ENCODE measurements at regions not wholly inside any gene's neighbourhood (a gene's known extent, or its start where the extent isn't known, plus 50 kb on each side); places are given as distances from the start of the nearest gene placed in this dataset.

DNA sequence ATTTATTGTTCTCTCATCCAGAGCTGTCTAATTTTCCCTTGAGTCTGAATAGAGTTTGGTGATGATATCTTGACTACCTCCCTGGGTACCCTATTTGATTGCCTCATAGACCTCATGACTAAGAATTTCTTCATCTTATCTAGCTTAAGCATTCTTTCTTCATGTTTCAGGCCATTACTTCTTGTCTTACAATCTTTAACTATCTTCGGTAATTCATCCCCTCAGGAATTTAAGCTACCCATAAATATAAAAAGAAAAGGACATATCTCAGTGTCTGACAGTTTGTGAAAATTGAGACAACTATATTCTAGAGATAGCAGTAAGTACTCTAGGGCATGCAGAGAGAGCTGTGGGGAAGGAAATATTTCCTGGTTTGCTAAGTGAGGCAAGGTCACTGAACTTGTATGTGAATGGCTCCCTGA, 466.1 kb upstream of the GRID2 start (continued):
- no peak for TF ChIP-seq GRHL2 (CRISPR knock-in tag; IDR thresholded peaks at IDR 0.05; ENCODE audit: insufficient replicate concordance, severe bottlenecking)
- TF ChIP-seq MXD4 (CRISPR knock-in tag; IDR thresholded peaks at IDR 0.05; ENCODE audit: borderline replicate concordance): no peak
- TF ChIP-seq ZNF671 (CRISPR knock-in tag; IDR thresholded peaks at IDR 0.05): no peak
- no peak for TF ChIP-seq TCF7 (CRISPR knock-in tag; IDR thresholded peaks at IDR 0.05; ENCODE audit: low read depth)
- no peak for TF ChIP-seq NFE2L1 (CRISPR knock-in tag; IDR thresholded peaks at IDR 0.05)
- TF ChIP-seq NR1H2 (CRISPR knock-in tag; IDR thresholded peaks at IDR 0.05): no peak
- TF ChIP-seq, protein P1, sequence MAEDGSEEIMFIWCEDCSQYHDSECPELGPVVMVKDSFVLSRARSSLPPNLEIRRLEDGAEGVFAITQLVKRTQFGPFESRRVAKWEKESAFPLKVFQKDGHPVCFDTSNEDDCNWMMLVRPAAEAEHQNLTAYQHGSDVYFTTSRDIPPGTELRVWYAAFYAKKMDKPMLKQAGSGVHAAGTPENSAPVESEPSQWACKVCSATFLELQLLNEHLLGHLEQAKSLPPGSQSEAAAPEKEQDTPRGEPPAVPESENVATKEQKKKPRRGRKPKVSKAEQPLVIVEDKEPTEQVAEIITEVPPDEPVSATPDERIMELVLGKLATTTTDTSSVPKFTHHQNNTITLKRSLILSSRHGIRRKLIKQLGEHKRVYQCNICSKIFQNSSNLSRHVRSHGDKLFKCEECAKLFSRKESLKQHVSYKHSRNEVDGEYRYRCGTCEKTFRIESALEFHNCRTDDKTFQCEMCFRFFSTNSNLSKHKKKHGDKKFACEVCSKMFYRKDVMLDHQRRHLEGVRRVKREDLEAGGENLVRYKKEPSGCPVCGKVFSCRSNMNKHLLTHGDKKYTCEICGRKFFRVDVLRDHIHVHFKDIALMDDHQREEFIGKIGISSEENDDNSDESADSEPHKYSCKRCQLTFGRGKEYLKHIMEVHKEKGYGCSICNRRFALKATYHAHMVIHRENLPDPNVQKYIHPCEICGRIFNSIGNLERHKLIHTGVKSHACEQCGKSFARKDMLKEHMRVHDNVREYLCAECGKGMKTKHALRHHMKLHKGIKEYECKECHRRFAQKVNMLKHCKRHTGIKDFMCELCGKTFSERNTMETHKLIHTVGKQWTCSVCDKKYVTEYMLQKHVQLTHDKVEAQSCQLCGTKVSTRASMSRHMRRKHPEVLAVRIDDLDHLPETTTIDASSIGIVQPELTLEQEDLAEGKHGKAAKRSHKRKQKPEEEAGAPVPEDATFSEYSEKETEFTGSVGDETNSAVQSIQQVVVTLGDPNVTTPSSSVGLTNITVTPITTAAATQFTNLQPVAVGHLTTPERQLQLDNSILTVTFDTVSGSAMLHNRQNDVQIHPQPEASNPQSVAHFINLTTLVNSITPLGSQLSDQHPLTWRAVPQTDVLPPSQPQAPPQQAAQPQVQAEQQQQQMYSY (CRISPR knock-in tag; IDR thresholded peaks at IDR 0.05): no peak
- TF ChIP-seq ESRRA (CRISPR knock-in tag; IDR thresholded peaks at IDR 0.05; ENCODE audit: borderline replicate concordance): no peak
- no peak for TF ChIP-seq NFYB (CRISPR knock-in tag; conservative IDR thresholded peaks at IDR 0.05; ENCODE audit: low read depth)
- TF ChIP-seq TEAD1 (CRISPR knock-in tag; IDR thresholded peaks at IDR 0.05): no peak
- TF ChIP-seq NR2C2 (CRISPR knock-in tag; IDR thresholded peaks at IDR 0.05): no peak

DNA sequence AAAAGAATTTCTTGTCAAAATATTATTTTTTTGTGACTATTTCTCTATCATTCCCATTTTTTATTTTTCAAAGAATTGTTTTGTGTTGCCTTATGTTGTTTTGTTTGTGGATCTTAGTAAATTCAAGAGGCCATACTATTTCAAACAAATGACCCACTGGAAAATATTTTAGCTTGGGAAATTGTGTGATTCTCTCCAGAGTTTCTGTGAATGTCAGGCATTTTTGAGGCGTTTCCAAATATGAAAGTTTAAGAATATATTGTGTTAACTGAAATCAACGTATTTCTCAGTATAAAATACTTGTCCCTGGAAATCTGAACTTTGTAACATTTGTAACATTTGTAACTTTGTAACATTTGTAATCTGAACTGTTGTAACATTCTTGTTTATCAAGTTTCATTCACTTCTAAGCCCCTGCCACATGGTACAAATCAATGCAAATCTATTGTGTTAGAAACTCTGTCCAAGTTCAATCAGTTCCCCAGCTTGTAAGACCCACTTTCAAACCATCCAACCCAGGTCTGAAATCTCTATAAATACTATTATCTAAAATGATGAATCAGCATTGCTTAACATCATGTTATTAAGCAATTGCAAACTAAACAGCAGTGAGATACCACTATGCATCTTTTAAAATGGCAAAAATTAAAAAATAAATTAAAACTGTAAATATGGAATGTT, 465.4 kb upstream of the GRID2 start:
- ChIA-PET CTCF (no interaction called here), POLR2A (interaction anchor here (0.6 kb wide), 1 partner anchor 1271 kb away, joined by 3 read pairs; no protein-coding TSS in a partner anchor)
- no peak overlapping the region for H3K27ac Mint-ChIP-seq
- DNase-seq (ENCODE audit: low spot score) (no peak), ATAC-seq (no peak)
- no peak overlapping the region for H3K4me3 Mint-ChIP-seq
- peaks cover 15% of the 10 kb centered on the region for H3K36me3 Mint-ChIP-seq
- H3K4me1 Mint-ChIP-seq: peaks cover 2% of the 10 kb centered on the region; the same call in 1 of the 2 replicates
- TF ChIP-seq PRRX2 (CRISPR knock-in tag; IDR thresholded peaks at IDR 0.05): no peak
- no peak for TF ChIP-seq IRF2 (CRISPR knock-in tag; IDR thresholded peaks at IDR 0.05; ENCODE audit: borderline replicate concordance, low read depth)
- no peak for TF ChIP-seq TCF7 (CRISPR knock-in tag; IDR thresholded peaks at IDR 0.05; ENCODE audit: low read depth)
- peaks cover 9% of the 10 kb centered on the region for H3K27me3 Mint-ChIP-seq (ENCODE audit: low read depth)
- peaks cover 23% of the 10 kb centered on the region for H3K9me3 Mint-ChIP-seq

DNA sequence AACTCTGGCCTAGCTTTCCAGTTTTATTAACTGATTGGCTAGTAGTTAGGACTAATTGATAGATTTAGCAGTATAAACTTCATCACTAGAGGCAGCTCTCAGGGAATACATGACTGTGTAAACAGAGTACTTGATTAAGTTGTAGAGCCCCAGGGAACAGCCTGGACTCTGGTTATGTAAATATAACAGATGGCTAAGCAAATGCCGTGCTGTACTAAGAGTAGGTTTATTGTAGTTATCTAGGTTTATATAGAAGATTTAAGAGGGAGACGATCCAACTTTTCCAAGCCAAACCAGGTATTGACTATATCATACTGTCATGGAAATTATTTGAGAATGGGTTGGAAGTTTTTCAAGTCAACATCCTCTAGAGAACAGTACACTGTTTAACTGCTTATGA, 463.4 kb upstream of the GRID2 start:
- Mint-ChIP-seq H3K27ac (no peak overlapping the region), H3K27me3 (ENCODE audit: low read depth) (no peaks in the 10 kb centered on the region), H3K9me3 (peaks cover 3% of the 10 kb centered on the region), H3K4me3 (no peak overlapping the region), H3K36me3 (no peaks in the 10 kb centered on the region), H3K4me1 (peaks cover 2% of the 10 kb centered on the region; the same call in 1 of the 2 replicates)
- POLR2A ChIA-PET: no interaction called here
- CTCF ChIA-PET: no interaction called here
- ATAC-seq: no peak
- no peak for DNase-seq (ENCODE audit: low spot score)
- TF ChIP-seq, protein P2, sequence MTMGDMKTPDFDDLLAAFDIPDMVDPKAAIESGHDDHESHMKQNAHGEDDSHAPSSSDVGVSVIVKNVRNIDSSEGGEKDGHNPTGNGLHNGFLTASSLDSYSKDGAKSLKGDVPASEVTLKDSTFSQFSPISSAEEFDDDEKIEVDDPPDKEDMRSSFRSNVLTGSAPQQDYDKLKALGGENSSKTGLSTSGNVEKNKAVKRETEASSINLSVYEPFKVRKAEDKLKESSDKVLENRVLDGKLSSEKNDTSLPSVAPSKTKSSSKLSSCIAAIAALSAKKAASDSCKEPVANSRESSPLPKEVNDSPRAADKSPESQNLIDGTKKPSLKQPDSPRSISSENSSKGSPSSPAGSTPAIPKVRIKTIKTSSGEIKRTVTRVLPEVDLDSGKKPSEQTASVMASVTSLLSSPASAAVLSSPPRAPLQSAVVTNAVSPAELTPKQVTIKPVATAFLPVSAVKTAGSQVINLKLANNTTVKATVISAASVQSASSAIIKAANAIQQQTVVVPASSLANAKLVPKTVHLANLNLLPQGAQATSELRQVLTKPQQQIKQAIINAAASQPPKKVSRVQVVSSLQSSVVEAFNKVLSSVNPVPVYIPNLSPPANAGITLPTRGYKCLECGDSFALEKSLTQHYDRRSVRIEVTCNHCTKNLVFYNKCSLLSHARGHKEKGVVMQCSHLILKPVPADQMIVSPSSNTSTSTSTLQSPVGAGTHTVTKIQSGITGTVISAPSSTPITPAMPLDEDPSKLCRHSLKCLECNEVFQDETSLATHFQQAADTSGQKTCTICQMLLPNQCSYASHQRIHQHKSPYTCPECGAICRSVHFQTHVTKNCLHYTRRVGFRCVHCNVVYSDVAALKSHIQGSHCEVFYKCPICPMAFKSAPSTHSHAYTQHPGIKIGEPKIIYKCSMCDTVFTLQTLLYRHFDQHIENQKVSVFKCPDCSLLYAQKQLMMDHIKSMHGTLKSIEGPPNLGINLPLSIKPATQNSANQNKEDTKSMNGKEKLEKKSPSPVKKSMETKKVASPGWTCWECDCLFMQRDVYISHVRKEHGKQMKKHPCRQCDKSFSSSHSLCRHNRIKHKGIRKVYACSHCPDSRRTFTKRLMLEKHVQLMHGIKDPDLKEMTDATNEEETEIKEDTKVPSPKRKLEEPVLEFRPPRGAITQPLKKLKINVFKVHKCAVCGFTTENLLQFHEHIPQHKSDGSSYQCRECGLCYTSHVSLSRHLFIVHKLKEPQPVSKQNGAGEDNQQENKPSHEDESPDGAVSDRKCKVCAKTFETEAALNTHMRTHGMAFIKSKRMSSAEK (CRISPR knock-in tag; IDR thresholded peaks at IDR 0.05; ENCODE audit: borderline replicate concordance): no peak
- TF ChIP-seq FOXP1 (CRISPR knock-in tag; IDR thresholded peaks at IDR 0.05; ENCODE audit: borderline replicate concordance): no peak
